GM12865 (cell line): ENCODE measurements at regions not wholly inside any gene's neighbourhood (a gene's known extent, or its start where the extent isn't known, plus 50 kb on each side); places are given as distances from the start of the nearest gene placed in this dataset.

ENCODE experiments used
- DNase-seq: peaks from one replicate; pipeline ENCODE4 v3.0.0; 2010; ENCODE audit warnings: low read depth
- H3K4me3 ChIP-seq: 2 replicates; pipeline ENCODE4 v1.5.1; 2011; ENCODE audit warnings: mild to moderate bottlenecking, low read depth, low read length, control low read depth
- TF ChIP-seq, protein P1 (sequence below): IDR thresholded peaks from 2 replicates; pipeline ENCODE4 v1.5.1; 2011; ENCODE audit warnings: low read length, control low read depth, low read depth, inconsistent platforms; ENCODE audit not compliant: insufficient read depth; ENCODE audit errors: missing control alignments

DNA sequence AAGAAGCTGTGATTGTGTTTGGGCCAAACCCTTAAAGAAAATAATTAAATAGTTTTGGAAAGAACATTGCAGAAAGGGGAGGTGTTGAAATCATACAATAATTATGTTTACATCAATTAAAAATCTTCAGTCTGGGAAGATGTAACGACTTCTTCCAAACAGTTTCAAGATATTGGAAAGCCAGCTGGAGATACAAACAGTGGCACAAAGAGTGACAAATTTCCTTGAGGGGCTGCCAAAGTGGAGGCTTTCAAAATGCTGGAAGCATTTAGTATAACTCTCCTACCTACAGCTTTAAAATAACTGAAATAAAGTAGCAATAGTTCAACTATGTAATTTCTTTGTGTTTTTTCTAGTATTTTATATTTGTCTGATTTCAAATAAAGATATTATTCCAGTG is 405.0 kb downstream of the DNAJB9 start:
- DNase-seq = no peak
- H3K4me3 ChIP-seq = no peak overlapping the region
- TF ChIP-seq, protein P1, sequence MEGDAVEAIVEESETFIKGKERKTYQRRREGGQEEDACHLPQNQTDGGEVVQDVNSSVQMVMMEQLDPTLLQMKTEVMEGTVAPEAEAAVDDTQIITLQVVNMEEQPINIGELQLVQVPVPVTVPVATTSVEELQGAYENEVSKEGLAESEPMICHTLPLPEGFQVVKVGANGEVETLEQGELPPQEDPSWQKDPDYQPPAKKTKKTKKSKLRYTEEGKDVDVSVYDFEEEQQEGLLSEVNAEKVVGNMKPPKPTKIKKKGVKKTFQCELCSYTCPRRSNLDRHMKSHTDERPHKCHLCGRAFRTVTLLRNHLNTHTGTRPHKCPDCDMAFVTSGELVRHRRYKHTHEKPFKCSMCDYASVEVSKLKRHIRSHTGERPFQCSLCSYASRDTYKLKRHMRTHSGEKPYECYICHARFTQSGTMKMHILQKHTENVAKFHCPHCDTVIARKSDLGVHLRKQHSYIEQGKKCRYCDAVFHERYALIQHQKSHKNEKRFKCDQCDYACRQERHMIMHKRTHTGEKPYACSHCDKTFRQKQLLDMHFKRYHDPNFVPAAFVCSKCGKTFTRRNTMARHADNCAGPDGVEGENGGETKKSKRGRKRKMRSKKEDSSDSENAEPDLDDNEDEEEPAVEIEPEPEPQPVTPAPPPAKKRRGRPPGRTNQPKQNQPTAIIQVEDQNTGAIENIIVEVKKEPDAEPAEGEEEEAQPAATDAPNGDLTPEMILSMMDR = no peak

DNA sequence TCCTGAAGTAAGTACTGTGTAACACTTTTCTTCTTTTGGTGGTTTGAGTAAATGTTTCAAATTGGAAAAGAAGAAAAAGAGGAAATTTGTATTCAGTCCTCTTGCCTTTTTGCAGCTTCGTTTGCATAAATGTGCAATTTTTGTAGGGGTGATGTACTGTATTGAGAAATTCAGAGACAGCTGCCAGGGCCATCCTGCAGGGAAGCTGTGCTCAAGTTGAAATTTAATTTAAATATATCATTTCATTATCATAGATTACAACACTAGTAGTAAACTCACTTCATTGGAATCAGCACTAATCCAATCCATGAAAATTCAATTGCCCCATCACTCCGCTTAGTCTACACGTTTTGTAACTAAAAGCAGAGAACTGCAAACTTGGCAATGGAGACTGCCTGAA is 415.4 kb downstream of the DNAJB9 start:
- no peak for DNase-seq
- H3K4me3 ChIP-seq = no peak overlapping the region
- TF ChIP-seq, protein P1 = no peak

DNA sequence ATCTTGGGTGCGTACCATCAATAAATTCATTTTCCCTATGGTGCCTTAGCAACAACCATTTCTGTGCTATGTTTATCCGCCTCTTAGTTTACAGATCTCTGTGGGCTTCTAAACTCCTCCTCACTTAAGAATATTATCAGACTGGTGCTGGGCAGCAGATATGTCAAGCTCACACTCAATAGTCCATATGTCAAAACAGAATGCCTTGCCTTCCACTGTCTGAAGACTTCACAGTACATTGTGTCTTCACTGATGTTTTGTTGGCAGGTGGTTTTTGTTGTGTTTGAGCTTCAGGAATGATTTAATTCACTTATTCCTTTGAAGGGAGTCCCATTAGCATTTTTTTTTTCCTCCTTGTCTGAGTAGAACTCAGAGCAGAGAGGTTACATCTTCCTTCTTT is 419.6 kb downstream of the DNAJB9 start:
- no peak overlapping the region for H3K4me3 ChIP-seq
- no peak for DNase-seq
- TF ChIP-seq, protein P1 = no peak

DNA sequence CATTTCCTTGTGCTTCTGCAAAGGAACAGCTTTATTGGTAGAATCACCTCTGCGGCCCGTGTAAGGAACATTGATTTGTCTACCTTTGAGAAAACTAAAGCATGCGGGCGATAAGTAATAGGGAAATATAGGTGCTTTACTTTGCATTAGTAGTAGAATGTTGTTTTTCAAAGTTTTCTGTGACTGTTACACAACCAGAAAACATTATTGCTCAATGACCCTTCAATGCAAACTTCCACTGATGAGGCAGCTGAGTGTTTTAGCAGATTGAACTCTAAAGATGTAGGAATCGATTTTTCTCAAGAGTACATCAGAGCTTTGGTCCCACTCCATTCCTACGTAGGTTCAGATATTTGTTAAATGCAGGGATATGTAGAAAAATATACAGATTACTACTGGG is 427.8 kb downstream of the DNAJB9 start:
- DNase-seq = no peak
- H3K4me3 ChIP-seq = no peak overlapping the region
- TF ChIP-seq, protein P1 = no peak

DNA sequence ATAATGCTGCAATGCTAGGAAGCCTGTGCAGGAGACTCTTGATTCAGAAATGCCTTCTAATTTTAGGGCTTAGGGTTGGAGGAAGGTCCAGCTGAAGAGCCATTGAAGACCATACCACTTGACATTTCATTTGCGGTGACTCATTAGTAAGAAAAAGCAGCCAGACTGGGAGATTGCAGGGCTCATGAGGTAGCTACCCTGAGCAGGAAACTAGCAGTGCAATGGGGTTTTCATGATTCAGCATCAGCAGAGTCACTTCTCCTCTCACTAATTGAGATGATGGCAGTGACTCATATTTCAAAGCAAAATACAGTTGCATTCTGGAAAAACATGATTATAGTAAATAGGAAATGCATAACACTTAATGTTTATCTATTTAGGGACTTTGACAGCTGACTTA is 434.1 kb downstream of the DNAJB9 start:
- TF ChIP-seq, protein P1 = no peak
- no peak overlapping the region for H3K4me3 ChIP-seq
- no peak for DNase-seq

DNA sequence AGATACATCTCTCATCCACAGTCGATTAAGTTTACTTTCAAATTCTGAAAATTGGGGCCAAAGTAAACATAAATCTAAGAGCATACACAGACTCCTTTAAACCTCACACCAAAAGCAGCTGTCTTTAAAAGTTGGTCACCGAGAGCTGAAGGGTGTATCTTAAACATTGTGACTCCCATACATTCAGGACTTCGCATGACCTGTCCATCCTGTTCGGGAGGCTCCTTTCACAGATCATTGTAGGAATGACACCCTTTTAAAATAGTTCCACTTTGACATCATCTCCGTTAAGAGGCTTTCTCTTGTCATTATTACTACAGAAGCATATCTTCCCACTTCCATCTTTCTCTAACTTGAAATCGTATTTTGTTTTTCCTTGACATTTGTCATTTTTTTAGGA is 440.0 kb downstream of the DNAJB9 start:
- no peak overlapping the region for H3K4me3 ChIP-seq
- TF ChIP-seq, protein P1 = no peak
- no peak for DNase-seq

DNA sequence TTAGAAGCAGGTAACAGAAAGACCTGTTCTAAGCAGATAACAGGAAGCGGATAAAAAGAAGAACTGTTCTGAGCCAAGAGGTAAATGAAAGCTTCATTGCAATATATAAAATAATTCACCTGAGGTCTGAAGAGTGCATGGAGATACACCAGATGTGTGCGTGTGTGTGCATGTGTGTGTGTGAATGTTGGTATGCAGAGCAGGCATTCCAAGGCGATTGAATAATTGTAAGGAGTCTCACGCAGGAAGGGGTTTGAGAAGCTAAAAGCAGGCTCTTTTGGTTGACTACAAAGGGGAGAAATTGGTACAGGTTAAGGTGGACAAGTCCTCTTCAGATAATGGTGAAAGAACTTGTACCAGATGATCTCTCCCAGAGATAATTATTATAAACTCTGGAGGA is 450.6 kb downstream of the DNAJB9 start:
- TF ChIP-seq, protein P1 = no peak

More for the DNA sequence above, 450.6 kb downstream of the DNAJB9 start:
- H3K4me3 ChIP-seq = no peak overlapping the region
- no peak for DNase-seq
